GM04503 (cell line): ENCODE measurements at regions not wholly inside any gene's neighbourhood (a gene's known extent, or its start where the extent isn't known, plus 50 kb on each side); places are given as distances from the start of the nearest gene placed in this dataset.

Experiments
- DNase-seq: peaks from one replicate; pipeline ENCODE4 v3.0.0-alpha.2; 2012; ENCODE audit warnings: low read depth

GRCh38 chr15:81865850-81866537 is 179.8 kb downstream of the MEX3B start:
- DNase-seq, result no peak

- no peak for DNase-seq
These were observed 182.7 kb downstream of the MEX3B start for GRCh38 chr15:81863162-81863561.

- DNase-seq, result no peak
These were observed 185.9 kb downstream of the MEX3B start for GRCh38 chr15:81859737-81860516.

GRCh38 chr15:81858586-81858985 is 187.2 kb downstream of the MEX3B start:
- no peak for DNase-seq

- no peak for DNase-seq
These were observed 187.7 kb downstream of the MEX3B start for GRCh38 chr15:81858136-81858535.

- DNase-seq, result no peak
These were observed 189.2 kb downstream of the MEX3B start for GRCh38 chr15:81856634-81857026.

GRCh38 chr15:81856001-81856633 is 189.7 kb downstream of the MEX3B start:
- no peak for DNase-seq

- no peak for DNase-seq
These were observed 192.6 kb downstream of the MEX3B start for GRCh38 chr15:81853150-81853748.

- no peak for DNase-seq
These were observed 193.2 kb downstream of the MEX3B start for GRCh38 chr15:81852411-81853149.

GRCh38 chr15:81851757-81852156 is 194.1 kb downstream of the MEX3B start:
- no peak for DNase-seq

GRCh38 chr15:81851325-81851724 is 194.5 kb downstream of the MEX3B start:
- DNase-seq, result no peak

GRCh38 chr15:81849289-81849688 is 196.5 kb downstream of the MEX3B start:
- no peak for DNase-seq

- DNase-seq, result no peak
These were observed 197.1 kb downstream of the MEX3B start for GRCh38 chr15:81848701-81849100.

GRCh38 chr15:81843757-81844407 is 201.9 kb downstream of the MEX3B start:
- no peak for DNase-seq

- no peak for DNase-seq
These were observed 202.6 kb downstream of the MEX3B start for GRCh38 chr15:81843226-81843625.

- DNase-seq, result no peak
These were observed 206.4 kb downstream of the MEX3B start for GRCh38 chr15:81839387-81839786.

GRCh38 chr15:81835731-81836130 is 210.1 kb downstream of the MEX3B start:
- no peak for DNase-seq

- no peak for DNase-seq
These were observed 215.3 kb downstream of the MEX3B start for GRCh38 chr15:81830520-81830919.

GRCh38 chr15:81829918-81830317 is 215.9 kb downstream of the MEX3B start:
- no peak for DNase-seq

- no peak for DNase-seq
These were observed 217.7 kb downstream of the MEX3B start for GRCh38 chr15:81828135-81828534.

GRCh38 chr15:81825136-81825535 is 220.7 kb downstream of the MEX3B start:
- DNase-seq, result no peak
